HEK293T (cell line): ENCODE measurements at regions not wholly inside any gene's neighbourhood (a gene's known extent, or its start where the extent isn't known, plus 50 kb on each side); places are given as distances from the start of the nearest gene placed in this dataset.

Experiments used
- BHLHE40 ChIP-seq: fragments of 450-650 bp; IDR thresholded peaks from 2 replicates; pipeline ENCODE4 v1.6.1; 2016; ENCODE audit warnings: mild to moderate bottlenecking, moderate library complexity, borderline replicate concordance
- ELF4 ChIP-seq: fragments of 450-650 bp; IDR thresholded peaks from 2 replicates; pipeline ENCODE4 v1.6.1; 2017; ENCODE audit warnings: antibody characterized with exemption
- FOXA1 ChIP-seq: fragments of 450-650 bp; IDR thresholded peaks from 2 replicates; pipeline ENCODE4 v1.6.1; 2016; ENCODE audit warnings: mild to moderate bottlenecking
- FOXK2 ChIP-seq: fragments of 450-650 bp; IDR thresholded peaks from 2 replicates; pipeline ENCODE4 v1.6.1; 2016; ENCODE audit warnings: mild to moderate bottlenecking
- LEF1 ChIP-seq: fragments of 450-650 bp; IDR thresholded peaks from 2 replicates; pipeline ENCODE4 v1.6.1; 2017; ENCODE audit warnings: mild to moderate bottlenecking, borderline replicate concordance
- NFRKB ChIP-seq: fragments of 450-650 bp; IDR thresholded peaks from 2 replicates; pipeline ENCODE4 v1.6.1; 2016; ENCODE audit warnings: mild to moderate bottlenecking, moderate library complexity
- PKNOX1 ChIP-seq: fragments of 450-650 bp; IDR thresholded peaks from 2 replicates; pipeline ENCODE4 v1.6.1; 2016
- SP1 ChIP-seq: fragments of 450-650 bp; IDR thresholded peaks from 2 replicates; pipeline ENCODE4 v1.6.1; 2017
- SUZ12 ChIP-seq: fragments of 450-650 bp; IDR thresholded peaks from 2 replicates; pipeline ENCODE4 v1.6.1; 2016; ENCODE audit warnings: mild to moderate bottlenecking
- TARDBP ChIP-seq: fragments of 450-650 bp; IDR thresholded peaks from 2 replicates; pipeline ENCODE4 v1.6.1; 2016

GRCh38 chr9:3136230-3136629, 292.3 kb upstream of the PUM3 start:
- TF ChIP-seq TARDBP, result no peak
- TF ChIP-seq FOXA1, result no peak
- TF ChIP-seq ELF4, result no peak
- no peak for TF ChIP-seq LEF1
- no peak for TF ChIP-seq FOXK2
- no peak for TF ChIP-seq SP1
- TF ChIP-seq SUZ12, result no peak
- no peak for TF ChIP-seq BHLHE40
- no peak for TF ChIP-seq PKNOX1
- no peak for TF ChIP-seq NFRKB
